HG03378 (cell line): ENCODE measurements at regions not wholly inside any gene's neighbourhood (a gene's known extent, or its start where the extent isn't known, plus 50 kb on each side); places are given as distances from the start of the nearest gene placed in this dataset.
"Not testable (repeated sequence)": the region's sequence is repeated elsewhere in the genome, so short reads cannot be mapped to it uniquely, and the experiment has no call there.

Experiments used
- ATAC-seq: cut with Tn5 transposase; IDR thresholded peaks from one replicate; pipeline ENCODE4 v1.9.1; 2021; ENCODE audit warnings: mild to moderate bottlenecking, moderate library complexity; ENCODE audit not compliant: unreplicated experiment

DNA sequence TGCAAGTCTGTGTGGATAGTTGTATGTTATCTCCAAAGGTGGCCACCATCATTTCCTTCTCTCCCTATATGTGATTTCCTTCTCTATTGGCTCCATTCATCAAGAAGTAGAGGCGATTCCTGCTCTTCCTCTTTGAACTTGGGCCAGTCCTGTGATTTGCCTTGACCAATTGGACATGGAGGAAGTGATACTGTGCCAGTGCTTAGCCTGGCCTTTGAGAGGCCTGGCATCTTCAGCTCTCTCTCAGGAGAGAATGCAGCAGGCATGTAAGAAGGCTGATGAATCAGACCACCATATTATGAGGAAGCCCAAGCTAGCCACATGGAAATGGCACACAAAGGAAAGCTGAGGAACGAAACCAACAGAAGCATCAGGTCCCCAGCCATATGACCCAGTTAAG, 195.0 kb upstream of the SVIL start:
- ATAC-seq = no peak

GRCh38 chr10:29828956-29829355, 194.2 kb upstream of the SVIL start:
- no peak for ATAC-seq

DNA sequence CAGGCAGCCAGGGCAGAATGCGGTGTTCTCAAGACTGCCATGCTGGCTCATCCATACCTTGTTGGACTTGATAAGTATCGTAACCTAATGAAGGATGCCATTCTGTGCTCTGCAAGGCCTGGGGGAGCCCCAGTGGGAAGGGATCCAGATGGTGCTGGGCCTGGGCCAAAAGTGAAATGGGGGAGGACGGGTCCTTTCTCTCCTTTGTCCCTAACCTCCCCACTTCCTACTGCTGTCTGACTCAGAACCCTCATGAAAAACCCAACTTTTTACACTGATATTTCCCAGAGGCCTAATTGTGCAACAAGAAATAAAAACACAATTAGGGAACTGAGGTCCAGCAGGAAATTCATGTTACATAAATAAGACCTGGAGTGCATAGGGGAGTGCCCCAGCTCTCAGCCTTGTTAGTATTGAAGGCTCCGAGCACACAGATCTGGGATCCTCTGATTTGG, 193.7 kb upstream of the SVIL start:
- ATAC-seq = no peak

- no peak for ATAC-seq
Measured at GRCh38 chr10:29827512-29827911, 192.7 kb upstream of the SVIL start.

DNA sequence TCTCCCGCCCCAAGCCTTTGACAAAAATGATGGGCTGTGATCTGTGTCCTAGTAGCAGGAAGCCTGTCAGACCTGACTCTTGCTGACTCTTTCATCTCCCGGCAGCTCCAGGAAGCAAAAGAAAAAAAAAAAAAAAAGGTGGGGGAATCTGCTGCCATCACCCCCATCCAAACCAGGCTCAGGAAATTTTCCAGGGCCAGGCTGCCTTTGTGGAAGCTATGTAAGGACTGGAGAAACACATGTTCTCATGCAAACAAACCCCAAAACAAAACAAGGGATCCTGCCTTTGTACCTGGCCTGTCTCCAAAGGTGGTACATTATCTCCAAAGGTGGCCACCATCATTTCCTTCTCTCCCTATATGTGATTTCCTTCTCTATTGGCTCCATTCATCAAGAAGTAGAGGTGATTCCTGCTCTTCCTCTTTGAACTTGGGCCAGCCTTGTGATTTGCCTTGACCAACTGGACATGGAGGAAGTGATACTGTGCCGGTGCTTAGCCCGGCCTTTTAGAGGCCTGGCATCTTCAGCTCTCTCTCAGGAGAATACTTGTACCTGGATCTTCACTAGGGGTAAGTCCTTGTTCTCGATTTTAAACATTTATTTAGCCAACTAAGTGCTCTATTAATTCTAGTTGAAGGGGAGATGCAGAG, 192.2 kb upstream of the SVIL start:
- no peak for ATAC-seq

DNA sequence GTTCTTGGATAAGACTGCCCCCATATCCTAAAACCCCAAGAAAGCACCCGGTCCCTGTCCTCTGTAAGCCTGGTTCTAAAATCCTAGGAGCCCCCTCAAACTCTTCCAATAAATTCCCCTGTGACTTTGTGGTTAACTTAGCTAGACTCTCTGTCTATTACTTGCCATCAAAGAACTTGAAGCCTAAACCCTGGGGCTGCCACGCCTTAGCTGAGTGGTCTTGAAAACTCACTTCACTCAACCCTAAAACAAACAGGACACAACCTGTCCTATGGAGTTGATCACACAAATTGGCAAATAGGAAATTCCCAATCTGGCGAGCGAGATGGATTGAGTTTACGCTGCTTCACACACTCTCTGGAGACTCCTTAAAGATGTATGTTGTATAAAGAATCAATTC, 191.4 kb upstream of the SVIL start:
- no peak for ATAC-seq

DNA sequence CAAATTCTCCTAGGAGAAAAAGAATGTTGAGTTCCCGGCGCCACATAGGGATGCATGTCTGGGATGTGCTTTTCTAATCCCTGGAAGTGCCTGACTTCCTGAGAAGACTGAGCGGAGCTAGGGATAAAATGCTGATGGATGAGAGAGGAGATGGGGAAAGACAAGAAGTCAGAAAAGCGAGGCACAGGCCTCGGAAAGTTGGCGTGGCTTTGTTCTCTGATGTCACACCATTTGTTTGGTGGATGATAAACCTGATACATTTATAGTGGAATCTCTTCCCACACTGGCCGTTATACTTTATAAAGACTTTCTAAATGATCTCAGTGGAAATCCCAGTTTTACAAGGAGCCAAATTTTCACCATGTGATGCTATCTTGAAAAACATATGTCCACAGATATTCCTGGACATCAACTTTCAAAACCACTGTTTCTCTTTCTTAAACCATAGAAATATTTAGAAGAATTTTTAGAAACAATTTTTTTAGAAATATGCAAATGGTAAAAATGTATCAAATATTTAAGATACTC, 188.8 kb upstream of the SVIL start:
- no peak for ATAC-seq

GRCh38 chr10:29820890-29821461, 186.2 kb upstream of the SVIL start:
- ATAC-seq = no peak

DNA sequence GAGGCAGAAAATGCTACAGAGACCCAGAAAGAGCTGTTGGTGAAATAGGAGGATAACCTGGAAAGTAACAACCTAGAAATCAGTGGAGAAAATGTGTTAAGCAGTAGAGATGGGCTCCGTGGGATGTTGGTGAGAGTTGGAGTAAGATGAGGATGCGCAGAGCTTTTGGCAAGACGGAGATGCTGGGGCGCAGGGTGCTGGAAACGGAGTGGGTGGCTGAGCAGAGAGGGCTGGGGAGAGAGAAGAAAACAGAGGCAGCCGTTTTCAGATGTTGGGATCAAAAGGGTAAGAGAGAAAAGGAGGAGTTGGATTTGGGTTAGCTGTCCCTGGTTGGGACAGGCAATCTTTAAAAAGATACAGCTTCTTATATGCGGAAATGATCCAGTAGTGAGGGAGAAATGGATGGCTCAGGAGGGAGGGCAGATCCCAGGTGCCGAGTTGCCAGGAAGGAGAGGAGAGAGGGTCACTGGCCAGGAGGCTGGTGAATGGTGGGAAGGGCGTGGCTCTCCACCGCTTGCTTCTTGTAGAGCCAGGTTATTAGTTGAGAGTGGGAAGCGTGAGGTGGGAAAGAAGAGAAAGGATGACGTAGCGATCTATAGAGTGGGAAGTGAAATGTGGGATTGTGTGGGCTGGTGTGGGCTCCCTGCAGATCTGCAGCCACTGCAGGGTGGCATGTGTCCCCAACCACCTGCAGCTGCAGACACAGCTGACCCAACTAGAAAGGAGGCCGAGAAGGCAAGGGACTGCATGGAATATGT, 182.2 kb upstream of the SVIL start:
- ATAC-seq = no peak

DNA sequence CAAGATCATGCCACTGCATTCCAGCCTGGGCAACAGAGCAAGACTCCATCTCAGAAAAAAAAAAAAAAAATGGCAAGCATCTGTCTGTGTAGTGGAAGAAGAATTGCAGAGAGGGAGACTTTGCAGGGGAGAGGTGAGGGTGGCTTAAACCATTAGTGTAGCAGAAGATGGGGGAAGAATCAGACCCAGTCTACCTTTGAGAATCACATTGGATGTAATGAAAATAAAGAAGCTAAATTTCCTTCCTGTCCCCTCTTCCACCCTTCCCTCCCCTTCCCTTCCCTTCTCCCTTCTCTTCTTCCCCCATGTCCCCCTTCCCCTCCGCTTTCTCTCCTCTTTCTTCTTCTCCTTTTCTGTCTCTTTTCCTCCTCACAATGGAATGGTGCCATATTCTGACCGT, 180.8 kb upstream of the SVIL start:
- ATAC-seq = no peak

DNA sequence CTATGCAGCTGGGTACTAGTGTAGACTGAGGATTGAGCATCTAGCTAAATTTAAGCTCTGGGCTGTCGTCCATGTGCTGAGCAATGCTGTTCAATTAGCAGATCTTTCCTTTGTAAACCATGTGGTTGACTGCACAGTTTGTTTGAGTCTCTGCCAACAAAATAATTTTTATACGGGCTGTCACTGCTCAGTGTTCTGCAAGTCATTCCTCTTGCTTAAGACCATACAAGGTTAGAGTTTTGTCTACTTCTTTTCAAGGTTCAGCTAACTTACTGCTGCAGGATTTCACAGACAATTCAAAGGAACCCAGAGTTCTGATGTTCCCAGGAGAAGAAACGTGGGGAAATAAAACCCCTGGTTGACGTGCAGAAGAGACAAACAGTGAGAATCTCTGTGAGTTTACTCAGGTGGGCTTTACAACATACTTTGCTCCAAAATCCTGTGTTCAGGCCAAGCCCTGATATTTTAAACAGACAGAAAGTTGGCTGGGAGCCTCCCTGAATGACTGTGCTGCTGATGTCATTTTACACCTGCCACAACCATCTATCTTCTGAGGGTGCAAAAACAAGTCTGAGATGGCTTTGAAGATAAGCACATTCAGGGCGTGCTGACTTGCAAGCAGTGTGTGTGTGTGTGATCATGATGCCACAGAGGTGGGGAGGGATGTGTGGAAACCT, 177.1 kb upstream of the SVIL start:
- ATAC-seq = no peak

DNA sequence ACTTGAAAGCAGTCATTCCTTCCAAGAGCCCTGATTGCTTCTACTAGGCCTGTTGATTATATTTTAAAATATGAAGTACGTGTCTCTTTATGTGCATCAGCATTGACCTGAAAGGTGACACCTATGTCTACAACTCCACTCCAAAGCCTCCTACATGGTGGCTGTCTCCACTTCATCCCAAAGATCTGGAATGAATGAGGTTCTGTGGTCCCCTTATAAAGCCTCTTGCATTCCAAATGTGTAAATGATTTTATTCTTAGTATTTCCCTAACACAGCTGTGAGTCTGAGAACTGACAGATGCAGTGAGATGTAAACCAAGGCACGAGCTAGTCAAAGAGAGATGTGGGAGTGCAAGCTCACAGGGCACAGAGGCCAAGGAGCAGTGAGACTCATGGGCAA, 176.0 kb upstream of the SVIL start:
- no peak for ATAC-seq

- not testable (repeated sequence) for ATAC-seq
Measured at GRCh38 chr10:29810231-29810630, 175.5 kb upstream of the SVIL start.

- no peak for ATAC-seq
Measured at GRCh38 chr10:29809383-29809782, 174.6 kb upstream of the SVIL start.

DNA sequence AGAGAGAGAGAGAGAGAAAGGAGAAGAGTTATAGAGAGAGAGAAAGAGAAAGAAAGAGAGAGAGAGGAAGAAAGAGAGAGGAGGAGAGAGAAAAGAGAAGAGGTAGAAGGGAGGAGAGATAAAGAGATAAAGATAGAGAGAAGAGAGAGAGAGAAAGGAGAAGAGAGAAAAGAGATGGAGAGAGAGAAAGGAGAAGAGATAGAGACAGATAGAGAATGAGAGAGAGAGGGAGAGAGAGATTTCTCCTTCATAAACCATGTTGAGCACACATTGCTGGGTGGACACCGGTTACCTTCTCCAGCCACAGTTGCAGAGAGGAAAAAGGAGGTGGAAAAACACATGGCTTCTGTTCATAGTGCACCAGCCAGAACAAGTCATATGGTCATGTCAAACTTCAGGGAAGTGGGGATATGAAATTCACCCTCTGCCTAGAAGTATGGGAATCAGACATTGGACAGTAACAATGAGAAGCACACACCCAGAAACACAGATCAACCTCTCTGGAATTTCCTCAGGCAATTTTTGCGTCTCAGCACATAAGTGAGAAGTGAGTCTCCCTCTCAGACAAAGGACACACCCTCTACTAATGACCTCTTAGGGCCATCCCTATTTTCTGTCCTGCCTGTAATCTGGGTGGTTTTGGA, 172.5 kb upstream of the SVIL start:
- no peak for ATAC-seq

GRCh38 chr10:29806350-29806788, 171.6 kb upstream of the SVIL start:
- no peak for ATAC-seq

DNA sequence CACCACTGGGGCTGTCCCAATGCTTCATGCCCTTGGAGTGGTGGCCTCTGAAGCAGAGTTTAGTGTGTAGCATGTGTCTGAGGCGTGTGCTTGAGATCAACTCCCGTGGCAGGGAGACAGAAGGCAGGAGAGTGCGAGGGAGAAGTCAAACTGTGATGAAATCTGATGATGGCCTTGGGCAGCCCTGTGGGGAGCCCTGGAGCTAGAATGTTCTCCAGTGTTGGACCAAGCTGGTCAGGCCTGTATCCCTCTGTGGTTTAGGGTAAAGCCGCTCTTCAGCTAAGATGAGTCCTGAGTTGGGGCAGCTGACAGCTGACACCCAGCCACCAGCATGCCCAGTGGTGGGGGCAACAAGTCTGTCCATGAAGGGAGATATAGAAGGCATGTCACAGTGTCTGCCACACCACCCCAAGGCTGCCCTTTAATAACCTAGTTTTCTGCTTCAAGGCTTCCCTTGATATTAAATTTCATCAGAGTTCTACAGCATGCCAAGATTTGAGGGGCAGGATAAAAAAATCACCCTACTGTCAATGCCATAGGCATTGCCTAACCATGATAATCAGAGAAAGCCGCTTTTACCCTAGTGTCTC, 170.5 kb upstream of the SVIL start:
- no peak for ATAC-seq

- no peak for ATAC-seq
Measured at GRCh38 chr10:29804025-29804852, 169.5 kb upstream of the SVIL start.

DNA sequence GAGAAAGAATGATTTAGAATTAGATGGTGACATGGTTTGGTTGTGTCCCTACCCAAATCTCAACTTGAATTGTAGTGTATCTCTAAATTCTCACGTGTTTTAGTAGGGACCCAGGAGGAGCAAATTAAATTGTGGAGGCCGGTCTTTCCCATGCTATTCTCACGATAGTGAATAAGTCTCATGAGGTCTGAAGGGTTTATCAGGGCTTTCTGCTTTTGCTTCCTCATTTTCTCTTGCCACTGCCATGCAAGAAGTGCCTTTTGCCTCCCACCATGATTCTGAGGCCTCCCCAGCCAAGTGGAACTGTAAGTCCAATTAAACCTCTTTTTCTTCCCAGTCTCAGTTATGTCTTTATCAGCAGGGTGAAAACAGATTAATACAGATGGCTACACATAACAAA, 167.4 kb upstream of the SVIL start:
- no peak for ATAC-seq
